Tibial nerve (tissue), 4 donors: ENCODE measurements at regions not wholly inside any gene's neighbourhood (a gene's known extent, or its start where the extent isn't known, plus 50 kb on each side); places are given as distances from the start of the nearest gene placed in this dataset.

Source experiments
- DNase-seq, 2 donors: peaks; one replicate each; pipeline ENCODE4 v3.0.0-alpha.2; 2019; ENCODE audit warnings: low spot score in 2 of 2
- H3K27ac ChIP-seq, 4 donors: fragments of 200-600 bp; sonication (generic) in 3 of 4; one replicate each; pipeline ENCODE4 v1.5.1; 2017 to 2019; ENCODE audit warnings: mild to moderate bottlenecking in 1 of 4
- H3K27me3 ChIP-seq, 2 donors: fragments of 200-600 bp; sonication (generic) in 1 of 2; one replicate each; pipeline versions ENCODE4 v1.5.1 to v1.6.0; 2017 to 2019
- H3K36me3 ChIP-seq, 3 donors: fragments of 200-600 bp; sonication (generic); one replicate each; pipeline ENCODE4 v1.5.1; 2018 to 2019
- H3K4me1 ChIP-seq, 4 donors: fragments of 200-600 bp; sonication (generic) in 3 of 4; one replicate each; pipeline ENCODE4 v1.5.1; 2017 to 2019
- H3K4me3 ChIP-seq, 4 donors: fragments of 200-600 bp; sonication (generic) in 3 of 4; one replicate each; pipeline ENCODE4 v1.5.1; 2017 to 2019; ENCODE audit warnings: mild to moderate bottlenecking in 1 of 4, moderate library complexity in 1 of 4
- H3K9me3 ChIP-seq, 4 donors: fragments of 200-600 bp; sonication (generic) in 3 of 4; one replicate each; pipeline ENCODE4 v1.5.1; 2017 to 2019
- CTCF ChIP-seq, 5 experiments: fragments of 200-600 bp in 3 of 5; fragments of 450-650 bp in 2 of 5; sonication (generic) in 3 of 5; IDR thresholded peaks; one replicate each; pipeline ENCODE4 v1.5.1; 2016 to 2019; ENCODE audit warnings: antibody characterized with exemption in 5 of 5, mild to moderate bottlenecking in 3 of 5, moderate library complexity in 2 of 5
- EP300 ChIP-seq, 2 donors: sonication (generic); formaldehyde crosslinking; IDR thresholded peaks; one replicate each; pipeline ENCODE4 v1.6.1; 2017; ENCODE audit warnings: antibody characterized with exemption in 2 of 2, mild to moderate bottlenecking in 1 of 2
- POLR2A ChIP-seq, 2 donors: fragments of 450-650 bp; IDR thresholded peaks; one replicate each; pipeline ENCODE4 v1.6.1; 2017; ENCODE audit warnings: antibody characterized with exemption in 2 of 2, mild to moderate bottlenecking in 2 of 2, moderate library complexity in 2 of 2
- WGBS, 2 donors: methylation state at CpG; one replicate each; pipeline ENCODE4 v1.1.5; 2018; 5-methylcytosine and 5-hydroxymethylcytosine counted together

- TF ChIP-seq EP300 (IDR thresholded peaks at IDR 0.05) (no peak), CTCF (IDR thresholded peaks at IDR 0.05) (no peak), POLR2A (IDR thresholded peaks at IDR 0.05) (no peak)
- WGBS, 2 donors = 57 to 60% methylated on average over 10 of the region's 10 CpGs
- Histone ChIP-seq H3K4me1 (peaks cover 0 to 3% (median 0%) of the 10 kb centered on the region in 4 donors), H3K4me3 (no peak overlapping the region), H3K36me3 (no peaks in the 10 kb centered on the region), H3K9me3 (no peaks in the 10 kb centered on the region), H3K27ac (no peak overlapping the region), H3K27me3 (no peaks in the 10 kb centered on the region)
- no peak for DNase-seq
Observed at GRCh38 chr18:6644836-6645627, 84.5 kb upstream of the ARHGAP28 start.

GRCh38 chr18:6646801-6647200, 82.7 kb upstream of the ARHGAP28 start:
- no peak overlapping the region for H3K27ac ChIP-seq
- no peak for DNase-seq
- WGBS, 2 donors = 61 to 76% methylated on average over 5 of the region's 5 CpGs
- no peaks in the 10 kb centered on the region for H3K36me3 ChIP-seq
- no peaks in the 10 kb centered on the region for H3K27me3 ChIP-seq
- H3K4me3 ChIP-seq = no peak overlapping the region
- TF ChIP-seq EP300 (IDR thresholded peaks at IDR 0.05) (no peak), CTCF (IDR thresholded peaks at IDR 0.05) (no peak), POLR2A (IDR thresholded peaks at IDR 0.05) (no peak)
- peaks cover 0 to 5% (median 0%) of the 10 kb centered on the region in 4 donors for H3K4me1 ChIP-seq
- H3K9me3 ChIP-seq = no peaks in the 10 kb centered on the region

- H3K4me1 ChIP-seq = peaks cover 0 to 5% (median 0%) of the 10 kb centered on the region in 4 donors
- H3K9me3 ChIP-seq = no peaks in the 10 kb centered on the region
- no peak for TF ChIP-seq EP300 (IDR thresholded peaks at IDR 0.05)
- no peak overlapping the region for H3K27ac ChIP-seq
- H3K4me3 ChIP-seq = no peak overlapping the region
- 77 to 84% methylated on average over 1 of the region's 1 CpG for WGBS, 2 donors
- no peaks in the 10 kb centered on the region for H3K36me3 ChIP-seq
- no peaks in the 10 kb centered on the region for H3K27me3 ChIP-seq
- DNase-seq = no peak
Observed at GRCh38 chr18:6648581-6648980, 80.9 kb upstream of the ARHGAP28 start.

GRCh38 chr18:6649421-6650126, 79.9 kb upstream of the ARHGAP28 start:
- H3K9me3 ChIP-seq = no peaks in the 10 kb centered on the region
- WGBS, 2 donors = 75% methylated on average over 3 of the region's 3 CpGs
- H3K27ac ChIP-seq = no peak overlapping the region
- no peaks in the 10 kb centered on the region for H3K27me3 ChIP-seq
- H3K4me1 ChIP-seq = peaks cover 0 to 5% (median 0%) of the 10 kb centered on the region in 4 donors
- H3K36me3 ChIP-seq = no peaks in the 10 kb centered on the region
- DNase-seq = no peak
- no peak for TF ChIP-seq POLR2A (IDR thresholded peaks at IDR 0.05)
- TF ChIP-seq CTCF (IDR thresholded peaks at IDR 0.05) = no peak
- no peak for TF ChIP-seq EP300 (IDR thresholded peaks at IDR 0.05)
- H3K4me3 ChIP-seq = no peak overlapping the region

GRCh38 chr18:6650127-6650507, 79.4 kb upstream of the ARHGAP28 start:
- Histone ChIP-seq H3K9me3 (no peaks in the 10 kb centered on the region), H3K27me3 (no peaks in the 10 kb centered on the region), H3K4me1 (peaks cover 0 to 5% (median 0%) of the 10 kb centered on the region in 4 donors), H3K36me3 (no peaks in the 10 kb centered on the region), H3K4me3 (no peak overlapping the region), H3K27ac (no peak overlapping the region)
- TF ChIP-seq POLR2A (IDR thresholded peaks at IDR 0.05) = no peak
- no peak for TF ChIP-seq CTCF (IDR thresholded peaks at IDR 0.05)
- TF ChIP-seq EP300 (IDR thresholded peaks at IDR 0.05) = no peak
- WGBS, 2 donors = 45 to 53% methylated on average over 3 of the region's 3 CpGs
- DNase-seq = no peak
